8988T (cell line): ENCODE measurements at regions not wholly inside any gene's neighbourhood (a gene's known extent, or its start where the extent isn't known, plus 50 kb on each side); places are given as distances from the start of the nearest gene placed in this dataset.
A peak's percentile ranks its signal among the peaks of the same experiment; 100 is the strongest.
"Not testable (repeated sequence)": the region's sequence is repeated elsewhere in the genome, so short reads cannot be mapped to it uniquely, and the experiment has no call there.

ENCODE experiments used
- DNase-seq: peaks from one replicate; pipeline ENCODE4 v3.0.0; 2011

DNA sequence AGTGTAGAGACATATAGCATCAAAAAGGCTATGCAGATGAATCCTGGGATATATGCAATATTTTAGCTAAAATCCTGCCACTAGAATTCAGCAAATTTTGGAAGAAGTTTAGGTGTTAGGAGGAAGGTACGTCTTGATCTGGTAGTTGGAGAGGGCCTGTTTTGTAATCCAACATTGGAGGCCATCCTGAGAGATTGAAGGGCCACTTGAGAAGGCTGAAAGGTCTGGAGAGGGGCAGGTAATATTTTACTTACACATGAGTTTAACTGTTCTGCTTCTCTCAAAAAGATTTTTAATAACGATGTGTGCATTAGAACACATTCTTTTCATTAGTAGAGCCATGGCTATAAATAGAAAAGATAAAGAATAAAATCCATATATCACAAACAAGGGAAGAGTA lies 422.1 kb downstream of the RAB38 start:
- DNase-seq = no peak

GRCh38 chr11:87743007-87743406 lies 432.2 kb downstream of the RAB38 start:
- DNase-seq = no peak

- no peak for DNase-seq
Measured at GRCh38 chr11:87740968-87741367, 434.3 kb downstream of the RAB38 start.

- DNase-seq = no peak
Measured at GRCh38 chr11:87740451-87740850, 434.8 kb downstream of the RAB38 start.

GRCh38 chr11:87739766-87740165 lies 435.5 kb downstream of the RAB38 start:
- no peak for DNase-seq

DNA sequence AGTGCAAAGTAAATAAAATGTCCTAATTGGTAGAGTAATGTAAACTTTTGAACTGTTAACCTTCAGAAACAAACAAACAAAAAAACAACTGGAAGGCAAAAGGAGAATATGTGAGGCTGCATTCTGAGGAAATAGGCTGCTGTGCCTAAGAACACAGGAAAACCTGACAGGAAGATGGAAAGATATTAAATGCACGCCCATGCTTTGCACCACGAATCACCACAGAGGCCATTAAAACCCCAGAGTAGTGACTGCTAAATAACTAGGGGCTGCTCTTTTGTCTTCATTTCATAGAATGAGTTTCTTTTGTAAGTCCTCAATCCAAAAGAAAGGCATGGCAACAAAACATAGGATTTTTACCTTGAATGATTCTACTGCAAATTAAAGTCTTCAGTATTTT lies 436.0 kb downstream of the RAB38 start:
- DNase-seq = no peak

DNA sequence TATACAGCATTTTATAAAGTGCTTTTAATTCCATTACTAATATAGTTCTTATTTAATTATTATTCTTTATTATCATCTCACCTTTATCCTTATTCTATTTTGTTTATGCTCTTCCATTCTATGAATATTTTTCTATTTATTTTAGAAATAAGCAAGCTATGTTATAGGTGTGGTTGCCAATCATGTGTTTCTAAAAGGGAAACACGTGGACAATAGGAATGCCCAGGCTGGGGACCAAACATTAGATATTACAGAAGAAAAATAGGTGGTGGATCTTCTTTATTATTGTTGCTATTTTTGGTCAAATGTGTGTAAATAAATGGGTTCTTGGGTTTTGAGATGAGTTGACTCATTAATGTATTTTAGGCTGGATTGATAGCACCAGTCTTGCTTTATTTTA lies 438.3 kb downstream of the RAB38 start:
- DNase-seq = no peak

DNA sequence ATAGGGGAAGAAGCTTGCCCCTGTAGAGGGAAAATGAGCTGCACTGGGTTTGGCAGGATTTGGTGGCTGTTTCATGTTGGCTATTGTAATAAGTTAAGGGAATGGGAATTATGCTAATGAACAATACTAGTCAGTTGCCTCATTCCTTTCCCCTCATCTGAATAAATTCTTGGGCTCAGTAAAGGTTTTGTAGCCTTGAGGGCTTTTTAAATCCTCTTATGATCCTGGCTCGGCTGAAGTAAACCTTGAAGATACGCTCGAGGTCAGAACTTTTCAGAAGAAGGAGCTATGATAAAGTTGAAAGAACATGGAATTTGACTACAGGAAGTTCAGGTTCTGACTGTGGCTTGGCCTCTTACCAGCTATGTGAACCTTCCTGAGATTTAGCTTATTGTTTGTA lies 448.7 kb downstream of the RAB38 start:
- no peak for DNase-seq

DNA sequence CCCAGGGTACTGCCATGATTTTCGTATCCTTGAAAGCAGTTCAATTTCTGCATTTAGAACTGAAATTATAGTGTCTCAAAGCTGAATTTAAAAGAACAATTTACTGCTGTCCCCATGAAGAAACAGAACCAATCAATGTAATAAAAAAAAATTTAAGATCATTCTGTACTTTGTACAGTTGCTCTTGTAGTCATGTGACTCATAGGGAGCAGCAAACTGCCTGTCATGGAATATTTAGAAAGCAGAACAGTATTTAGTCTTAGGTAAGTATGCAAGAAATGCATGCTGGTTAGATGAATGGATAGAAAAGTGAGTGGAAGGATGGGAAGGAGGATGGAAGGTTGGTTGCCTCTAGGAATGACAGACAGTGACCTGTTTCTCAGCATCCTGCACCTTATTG lies 450.9 kb downstream of the RAB38 start:
- no peak for DNase-seq

GRCh38 chr11:87722756-87723565 lies 452.3 kb downstream of the RAB38 start:
- peak; percentile 7 for DNase-seq

- DNase-seq = no peak
Measured at GRCh38 chr11:87719326-87720073, 455.7 kb downstream of the RAB38 start.

DNA sequence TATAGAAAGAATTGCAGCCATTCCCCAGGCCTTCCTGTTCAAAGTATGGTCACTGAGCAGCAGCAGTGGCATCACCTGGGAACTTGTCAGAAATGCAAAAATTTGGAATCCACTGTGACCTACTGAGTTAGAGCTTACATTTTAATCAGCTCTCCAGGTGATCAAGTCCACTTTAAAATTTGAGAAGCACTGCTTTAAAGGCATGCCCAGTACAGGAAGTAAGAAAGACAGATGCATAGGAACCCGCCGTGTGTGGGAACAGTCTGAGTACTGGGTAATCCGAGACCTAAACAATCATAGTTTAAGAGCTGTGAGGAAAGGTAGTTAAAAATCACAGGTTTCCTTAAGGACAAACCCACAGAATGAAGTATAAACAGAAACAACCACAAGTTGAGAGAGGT lies 462.4 kb downstream of the RAB38 start:
- no peak for DNase-seq

- no peak for DNase-seq
Measured at GRCh38 chr11:87712391-87712790, 462.9 kb downstream of the RAB38 start.

DNA sequence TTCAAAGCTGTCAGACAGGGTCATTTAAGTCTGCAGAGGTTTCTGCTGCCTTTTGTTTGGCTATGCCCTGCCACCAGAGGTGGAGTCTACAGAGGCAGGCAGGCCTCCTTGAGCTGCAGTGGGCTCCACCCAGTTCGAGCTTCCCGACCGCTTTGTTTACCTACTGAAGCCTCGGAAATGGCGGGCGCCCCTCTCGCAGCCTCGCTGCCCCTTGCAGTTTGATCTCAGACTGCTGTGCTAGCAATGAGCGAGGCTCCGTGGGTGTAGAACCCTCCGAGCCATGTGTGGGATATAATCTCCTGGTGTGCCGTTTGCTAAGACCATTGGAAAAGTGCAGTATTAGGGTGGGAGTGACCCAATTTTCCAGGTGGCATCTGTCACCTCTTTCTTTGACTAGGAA lies 471.7 kb downstream of the RAB38 start:
- DNase-seq = not testable (repeated sequence)

DNA sequence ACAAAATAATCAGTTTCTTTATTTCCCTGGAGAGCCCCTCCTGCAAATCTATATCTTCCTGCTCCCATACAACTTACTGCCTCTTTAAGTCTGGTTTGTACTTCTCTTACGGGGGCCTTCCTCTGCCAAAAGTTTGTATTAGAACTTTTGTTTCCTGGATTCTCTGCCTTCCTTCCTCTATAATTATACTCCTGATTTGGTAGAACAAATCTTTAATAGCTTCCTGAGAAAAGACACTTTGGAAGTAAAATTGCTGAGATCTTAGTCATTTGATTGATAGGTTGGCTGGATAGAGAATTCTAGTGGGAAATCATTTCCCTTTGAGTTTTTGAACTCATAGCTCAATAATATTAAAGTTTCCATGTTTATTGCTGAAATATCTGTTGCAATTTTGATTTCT lies 499.2 kb downstream of the RAB38 start:
- DNase-seq = no peak

DNA sequence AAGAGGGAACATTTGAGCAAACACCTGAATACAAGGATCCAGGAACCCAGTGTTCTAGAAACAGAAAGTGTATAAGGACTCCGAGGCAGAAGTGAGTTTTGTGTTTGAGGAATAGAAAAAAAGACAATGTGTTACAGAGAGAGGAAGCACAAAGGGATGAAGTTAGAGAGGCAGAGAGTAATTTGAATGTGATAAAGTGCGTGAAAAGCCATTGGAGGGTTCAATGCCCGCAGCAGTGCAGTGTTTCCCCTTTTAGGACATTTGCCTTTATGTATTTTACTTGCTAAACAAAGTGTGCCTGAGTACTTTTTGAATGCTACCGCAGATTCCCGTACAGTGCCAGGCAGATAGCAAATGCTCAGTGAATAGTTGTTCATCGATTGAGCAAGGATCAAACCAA lies 508.5 kb downstream of the RAB38 start:
- DNase-seq = no peak

- DNase-seq = no peak
Measured at GRCh38 chr11:87662287-87662686, 513.0 kb downstream of the RAB38 start.

- no peak for DNase-seq
Measured at GRCh38 chr11:87660926-87661660, 514.1 kb downstream of the RAB38 start.

DNA sequence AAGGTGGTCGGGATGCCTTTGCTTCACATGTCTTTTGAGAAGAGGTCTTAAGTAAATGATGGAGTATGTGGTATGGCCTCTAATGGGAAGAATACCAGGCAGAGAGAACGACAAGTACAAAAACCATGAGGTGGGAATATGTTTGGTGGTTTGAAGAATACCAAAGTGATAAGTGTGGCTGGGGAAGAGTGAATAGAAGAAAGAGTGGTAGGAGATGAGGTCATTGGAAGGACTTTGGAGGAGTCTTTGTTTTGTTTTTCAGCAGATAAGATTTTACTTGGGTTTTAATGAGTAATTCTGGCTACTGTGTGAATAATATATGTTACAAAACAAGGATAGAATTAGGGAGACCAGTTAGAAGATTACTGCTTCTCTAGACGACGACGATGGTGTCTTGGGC lies 515.4 kb downstream of the RAB38 start:
- no peak for DNase-seq

DNA sequence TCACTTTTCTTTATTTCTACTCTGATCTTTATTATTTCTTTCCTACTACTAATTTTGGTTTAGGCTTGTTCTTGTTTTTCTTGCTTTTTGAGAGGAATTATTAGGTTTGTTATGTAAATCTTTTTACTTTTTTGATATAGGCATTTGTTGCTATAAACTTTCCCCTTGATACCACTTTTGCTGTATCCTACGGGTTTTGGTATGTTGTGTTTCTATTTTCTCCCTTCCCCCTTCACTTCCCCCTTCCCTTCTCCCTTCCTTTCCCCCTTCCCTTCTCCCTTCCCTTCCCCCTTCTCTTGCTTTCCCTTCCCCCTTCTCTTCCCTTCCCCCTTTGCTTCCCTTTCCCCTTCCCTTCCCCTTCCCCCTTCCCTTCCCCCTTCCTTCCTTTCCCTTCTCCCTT lies 529.6 kb downstream of the RAB38 start:
- DNase-seq = no peak

- DNase-seq = no peak
Measured at GRCh38 chr11:87639753-87640364, 535.4 kb downstream of the RAB38 start.

- DNase-seq = no peak
Measured at GRCh38 chr11:87635001-87635400, 540.2 kb downstream of the RAB38 start.

GRCh38 chr11:87634331-87634730 lies 540.9 kb downstream of the RAB38 start:
- DNase-seq = no peak
